Astrocyte of the spinal cord (primary cell): ENCODE measurements at regions not wholly inside any gene's neighbourhood (a gene's known extent, or its start where the extent isn't known, plus 50 kb on each side); places are given as distances from the start of the nearest gene placed in this dataset.
A peak's percentile ranks its signal among the peaks of the same experiment; 100 is the strongest.

Experiments used
- DNase-seq: peaks from one replicate; pipeline ENCODE4 v3.0.0; 2011; ENCODE audit warnings: low read depth, low spot score
- H3K4me3 ChIP-seq: 2 replicates; pipeline ENCODE4 v1.5.1; 2011; ENCODE audit warnings: low read depth, mild to moderate bottlenecking, low read length, moderate library complexity
- CTCF ChIP-seq: IDR thresholded peaks from 2 replicates; pipeline ENCODE4 v1.5.1; 2012; ENCODE audit warnings: low read depth, mild to moderate bottlenecking, low read length, inconsistent platforms
- in situ Hi-C: cut with HindIII; loops from 2 replicates; pipeline ENCODE4 v1.10.0; 2017; ENCODE audit warnings: low sequenced_read_pairs

- no peak for TF ChIP-seq CTCF
- no peak overlapping the region for H3K4me3 ChIP-seq
- DNase-seq = no peak
- in situ Hi-C loops = no loop called here
These were observed 296.0 kb upstream of the KCNN2 start for GRCh38 chr5:114065912-114066311.

- in situ Hi-C loops = no loop called here
- no peak for DNase-seq
- H3K4me3 ChIP-seq = no peak overlapping the region
- TF ChIP-seq CTCF = no peak
These were observed 291.7 kb upstream of the KCNN2 start for GRCh38 chr5:114070093-114070722.

GRCh38 chr5:114089259-114089658 lies 272.6 kb upstream of the KCNN2 start:
- no peak for DNase-seq
- TF ChIP-seq CTCF = no peak
- no peak overlapping the region for H3K4me3 ChIP-seq
- in situ Hi-C loops = no loop called here

GRCh38 chr5:114097570-114097969 lies 264.3 kb upstream of the KCNN2 start:
- no peak for TF ChIP-seq CTCF
- no peak for DNase-seq
- H3K4me3 ChIP-seq = no peak overlapping the region
- in situ Hi-C loops = no loop called here

- TF ChIP-seq CTCF = no peak
- H3K4me3 ChIP-seq = no peak overlapping the region
- in situ Hi-C loops = no loop called here
- DNase-seq = no peak
These were observed 262.7 kb upstream of the KCNN2 start for GRCh38 chr5:114099161-114099560.

- DNase-seq = peak; percentile 59
- peak; percentile 63 for TF ChIP-seq CTCF
- in situ Hi-C loops = no loop called here
- no peak overlapping the region for H3K4me3 ChIP-seq
These were observed 260.7 kb upstream of the KCNN2 start for GRCh38 chr5:114101153-114101552.
